IMR-90 (cell line): ENCODE measurements at regions not wholly inside any gene's neighbourhood (a gene's known extent, or its start where the extent isn't known, plus 50 kb on each side); places are given as distances from the start of the nearest gene placed in this dataset.

Experiments
- ATAC-seq: fragments of 200-7000 bp; cut with Tn5 transposase; 2 replicates; pipeline ENCODE4 v1.9.1; 2020; ENCODE audit warnings: low read depth, mild to moderate bottlenecking, moderate library complexity
- BruUV-seq: library from RNA; stranded (reverse); fragments of 400-500 nt; replicated peaks from 2 replicates; lab custom pipeline; 2021; lab: Mats Ljungman, UMichigan
- CTCF ChIA-PET: fragments of 300-600 bp; formaldehyde crosslinking; extraction: SDS; loops from one replicate; lab custom pipeline; 2021; ENCODE audit warnings: antibody characterized with exemption; lab: Yijun Ruan, JAX
- POLR2A ChIA-PET: fragments of 300-600 bp; sonication (Branson Sonifier 250); formaldehyde crosslinking; loops from one replicate; lab custom pipeline; 2022; ENCODE audit warnings: antibody characterized with exemption; ENCODE audit not compliant: unreplicated experiment; lab: Charles Lee
- DNase-seq: peaks from one replicate; pipeline ENCODE4 v3.0.0; 2013
- H2AFZ ChIP-seq: replicated peaks from 2 replicates; pipeline ENCODE3; 2013; ENCODE audit warnings: low read length, mild to moderate bottlenecking; ENCODE audit not compliant: poor library complexity
- H2AK5ac ChIP-seq: 2 replicates; pipeline ENCODE4 v1.6.1; 2013; ENCODE audit warnings: low read depth, low read length, inconsistent platforms
- H2AK9ac ChIP-seq: replicated peaks from 2 replicates; pipeline ENCODE3; 2013; ENCODE audit warnings: mild to moderate bottlenecking, low read depth, low read length, moderate library complexity; ENCODE audit not compliant: poor library complexity
- H2BK120ac ChIP-seq: 2 replicates; pipeline ENCODE4 v1.6.1; 2013; ENCODE audit warnings: low read depth, low read length, inconsistent platforms
- H2BK15ac ChIP-seq: 3 replicates; pipeline ENCODE4 v1.6.1; 2013; ENCODE audit warnings: low read depth, low read length, inconsistent platforms
- H2BK20ac ChIP-seq: 2 replicates; pipeline ENCODE4 v1.6.1; 2013; ENCODE audit warnings: low read depth, mild to moderate bottlenecking, inconsistent platforms, low read length, moderate library complexity
- H2BK5ac ChIP-seq: 2 replicates; pipeline ENCODE4 v1.6.1; 2013; ENCODE audit warnings: mild to moderate bottlenecking, low read depth, low read length, inconsistent platforms; ENCODE audit not compliant: poor library complexity, severe bottlenecking
- H3K14ac ChIP-seq: replicated peaks from 2 replicates; pipeline ENCODE4 v1.6.1; 2013; ENCODE audit warnings: low read depth, low read length, inconsistent platforms
- H3K18ac ChIP-seq: 2 replicates; pipeline ENCODE4 v1.6.1; 2013; ENCODE audit warnings: low read depth, low read length, control low read depth
- H3K23ac ChIP-seq: 2 replicates; pipeline ENCODE4 v1.6.1; 2013; ENCODE audit warnings: low read depth, low read length, inconsistent platforms
- H3K27ac ChIP-seq: 2 replicates; pipeline ENCODE4 v1.5.1; 2013; ENCODE audit warnings: mild to moderate bottlenecking, control low read depth, low read length; ENCODE audit not compliant: insufficient read depth
- H3K27me3 ChIP-seq: 2 replicates; pipeline ENCODE4 v1.6.1; 2013; ENCODE audit warnings: low read length; ENCODE audit not compliant: control insufficient read depth, insufficient read depth
- H3K36me3 ChIP-seq: 2 replicates; pipeline ENCODE4 v1.6.1; 2013; ENCODE audit warnings: low read length, mixed read lengths; ENCODE audit not compliant: control insufficient read depth, insufficient read depth
- H3K4ac ChIP-seq: 2 replicates; pipeline ENCODE4 v1.6.1; 2013; ENCODE audit warnings: low read depth, low read length, inconsistent platforms
- H3K4me1 ChIP-seq: 2 replicates; pipeline ENCODE4 v1.6.1; 2013; ENCODE audit warnings: low read length, mixed read lengths; ENCODE audit not compliant: control insufficient read depth, insufficient read depth
- H3K4me2 ChIP-seq: 2 replicates; pipeline ENCODE4 v1.6.1; 2013; ENCODE audit warnings: low read depth, mild to moderate bottlenecking, control low read depth, low read length, moderate library complexity
- H3K4me3 ChIP-seq: 2 replicates; pipeline ENCODE4 v1.5.1; 2013; ENCODE audit warnings: low read depth, mild to moderate bottlenecking, control low read depth, low read length, moderate library complexity; ENCODE audit not compliant: insufficient read depth
- H3K56ac ChIP-seq: 2 replicates; pipeline ENCODE4 v1.6.1; 2013; ENCODE audit warnings: low read length, inconsistent platforms; ENCODE audit not compliant: insufficient read depth; ENCODE audit errors: extremely low read depth
- H3K79me1 ChIP-seq, 2 experiments: 2 replicates each; pipeline ENCODE4 v1.6.1; 2013; ENCODE audit warnings: low read length in 2 of 2, inconsistent platforms in 1 of 2, low read depth in 1 of 2
- H3K9ac ChIP-seq: 2 replicates; pipeline ENCODE4 v1.6.1; 2013; ENCODE audit warnings: low read depth, low read length, control low read depth
- H3K9me1 ChIP-seq: 2 replicates; pipeline ENCODE4 v1.6.1; 2013; ENCODE audit warnings: low read length, inconsistent platforms; ENCODE audit not compliant: insufficient read depth
- H3K9me3 ChIP-seq: 2 replicates; pipeline ENCODE4 v1.6.1; 2013; ENCODE audit warnings: low read length; ENCODE audit not compliant: control insufficient read depth, insufficient read depth
- H4K20me1 ChIP-seq: 2 replicates; pipeline ENCODE4 v1.6.1; 2013; ENCODE audit warnings: low read length, inconsistent platforms; ENCODE audit not compliant: insufficient read depth
- H4K5ac ChIP-seq: 2 replicates; pipeline ENCODE4 v1.6.1; 2013; ENCODE audit warnings: mild to moderate bottlenecking, low read depth, low read length, control low read depth
- H4K8ac ChIP-seq, 2 experiments: 2 replicates each; pipeline ENCODE4 v1.6.1; 2013; ENCODE audit warnings: low read depth in 2 of 2, low read length in 2 of 2, control low read depth in 1 of 2, inconsistent platforms in 1 of 2
- H4K91ac ChIP-seq: 2 replicates; pipeline ENCODE4 v1.6.1; 2013; ENCODE audit warnings: low read depth, low read length, inconsistent platforms; ENCODE audit not compliant: insufficient read depth
- BHLHE40 ChIP-seq: fragments of 150-350 bp; IDR thresholded peaks from 2 replicates; pipeline ENCODE4 v1.6.1; 2016; ENCODE audit warnings: mild to moderate bottlenecking, low read depth, low read length
- CEBPB ChIP-seq: IDR thresholded peaks from 2 replicates; pipeline ENCODE4 v1.6.1; 2012; ENCODE audit warnings: low read depth, low read length, improper control_type of control experiment
- CHD1 ChIP-seq: IDR thresholded peaks from 2 replicates; pipeline ENCODE4 v1.6.1; 2012; ENCODE audit warnings: low read depth, low read length, improper control_type of control experiment
- FOS ChIP-seq: fragments of 150-350 bp; IDR thresholded peaks from 2 replicates; pipeline ENCODE4 v1.6.1; 2016; ENCODE audit warnings: low read depth, low read length
- MAFK ChIP-seq: IDR thresholded peaks from 2 replicates; pipeline ENCODE4 v1.6.1; 2012; ENCODE audit warnings: low read depth, low read length, improper control_type of control experiment
- NFE2L2 ChIP-seq: fragments of 150-350 bp; IDR thresholded peaks from 2 replicates; pipeline ENCODE4 v1.6.1; 2016; ENCODE audit warnings: low read depth, mild to moderate bottlenecking, low read length
- POLR2A ChIP-seq: IDR thresholded peaks from 2 replicates; pipeline ENCODE4 v1.6.1; 2012; ENCODE audit warnings: mild to moderate bottlenecking, low read depth, low read length
- RCOR1 ChIP-seq: IDR thresholded peaks from 2 replicates; pipeline ENCODE4 v1.6.1; 2012; ENCODE audit warnings: mild to moderate bottlenecking, low read length, improper control_type of control experiment; ENCODE audit not compliant: insufficient replicate concordance
- RFX5 ChIP-seq: IDR thresholded peaks from 2 replicates; pipeline ENCODE4 v1.8.0; 2012; ENCODE audit warnings: low read depth, mild to moderate bottlenecking, low read length, moderate library complexity
- SMC3 ChIP-seq: fragments of 150-350 bp; IDR thresholded peaks from 2 replicates; pipeline ENCODE4 v1.6.1; 2016; ENCODE audit warnings: low read depth, mild to moderate bottlenecking, antibody characterized with exemption, low read length, moderate library complexity
- WGBS, 2 experiments: methylation state at CpG; one replicate each; pipeline versions ENCODE4 v1.1.5 to v1.1.7; 2013; ENCODE audit warnings: missing lambda C conversion rate in 2 of 2; ENCODE audit not compliant: insufficient read length in 1 of 2; ENCODE audit errors: extremely low coverage in 2 of 2; 5-methylcytosine and 5-hydroxymethylcytosine counted together
- dilution Hi-C: fragments of 300-500 bp; cut with HindIII; formaldehyde crosslinking; loops from one replicate; pipeline ENCODE4 v1.14.3; 2018; ENCODE audit warnings: low sequenced_read_pairs; ENCODE audit not compliant: unreplicated experiment
- in situ Hi-C: fragments of 300-500 bp; cut with MboI; formaldehyde crosslinking; loops from 3 replicates; pipeline ENCODE4 v1.14.3; 2019; ENCODE audit warnings: low sequenced_read_pairs, inconsistent platforms, mixed read lengths
- intact Hi-C: fragments of 100-400 bp; cut with micrococcal nuclease; formaldehyde crosslinking; loops from 2 replicates; pipeline ENCODE4 v1.10.0; 2022
- TF ChIP-seq, protein P1 (sequence below): conservative IDR thresholded peaks from 2 replicates; pipeline ENCODE4 v1.5.1; 2012; ENCODE audit warnings: mild to moderate bottlenecking, low read depth, low read length, improper control_type of control experiment
- TF ChIP-seq, protein P2 (sequence below): fragments of 150-350 bp; IDR thresholded peaks from 2 replicates; pipeline ENCODE4 v1.6.1; 2017; ENCODE audit warnings: mild to moderate bottlenecking, antibody characterized with exemption, low read length, low read depth

DNA sequence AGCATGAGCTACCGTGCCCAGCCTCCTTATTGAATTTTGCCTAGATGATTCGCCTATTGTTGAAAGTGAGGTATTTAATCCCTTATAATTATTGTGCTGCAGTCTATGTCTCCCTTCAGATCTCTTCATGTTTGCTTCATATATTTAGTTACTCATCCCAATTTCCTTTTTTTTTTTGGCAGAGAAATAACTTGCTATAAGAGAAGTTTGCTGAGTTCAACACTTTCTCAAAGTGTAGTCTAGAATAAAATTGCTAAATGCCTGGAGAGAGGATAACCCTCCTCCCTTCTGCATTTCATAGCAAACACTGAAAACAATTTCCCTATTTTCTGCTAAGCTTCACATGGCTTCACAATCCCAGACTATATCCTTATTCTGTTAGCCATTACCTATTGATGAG is 136.6 kb upstream of the CD180 start:
- Histone ChIP-seq H3K4me2 (no peak overlapping the region), H2AK9ac (no peak overlapping the region), H3K23ac (no peak overlapping the region), H3K9ac (no peak overlapping the region), H3K9me3 (no peaks in the 10 kb centered on the region), H2BK15ac (no peak overlapping the region), H2BK20ac (no peak overlapping the region), H3K14ac (no peak overlapping the region), H3K36me3 (no peaks in the 10 kb centered on the region), H4K91ac (no peak overlapping the region), H3K4me3 (no peak overlapping the region), H3K18ac (no peak overlapping the region), H2AFZ (no peak overlapping the region), H4K8ac (no peak overlapping the region), H4K20me1 (no peaks in the 10 kb centered on the region), H3K27ac (no peak overlapping the region), H3K79me1 (no peaks in the 10 kb centered on the region), H3K4me1 (no peaks in the 10 kb centered on the region), H2BK5ac (no peak overlapping the region), H2BK120ac (no peak overlapping the region), H3K56ac (no peak overlapping the region), H3K4ac (no peak overlapping the region), H2AK5ac (no peak overlapping the region), H3K27me3 (no peaks in the 10 kb centered on the region), H3K9me1 (no peaks in the 10 kb centered on the region), H4K5ac (no peak overlapping the region)
- no CpG with 5 or more reads among the region's 2 CpGs for WGBS, 2 experiments
- no TSS peak for BruUV-seq
- CTCF ChIA-PET, result no interaction called here
- POLR2A ChIA-PET, result no interaction called here
- ATAC-seq, result no peak
- dilution Hi-C loops, result no loop called here
- TF ChIP-seq POLR2A (no peak), FOS (no peak), CEBPB (no peak), SMC3 (no peak), RCOR1 (no peak), BHLHE40 (no peak), CHD1 (no peak), MAFK (no peak), NFE2L2 (no peak), RFX5 (no peak)
- TF ChIP-seq, protein P1, sequence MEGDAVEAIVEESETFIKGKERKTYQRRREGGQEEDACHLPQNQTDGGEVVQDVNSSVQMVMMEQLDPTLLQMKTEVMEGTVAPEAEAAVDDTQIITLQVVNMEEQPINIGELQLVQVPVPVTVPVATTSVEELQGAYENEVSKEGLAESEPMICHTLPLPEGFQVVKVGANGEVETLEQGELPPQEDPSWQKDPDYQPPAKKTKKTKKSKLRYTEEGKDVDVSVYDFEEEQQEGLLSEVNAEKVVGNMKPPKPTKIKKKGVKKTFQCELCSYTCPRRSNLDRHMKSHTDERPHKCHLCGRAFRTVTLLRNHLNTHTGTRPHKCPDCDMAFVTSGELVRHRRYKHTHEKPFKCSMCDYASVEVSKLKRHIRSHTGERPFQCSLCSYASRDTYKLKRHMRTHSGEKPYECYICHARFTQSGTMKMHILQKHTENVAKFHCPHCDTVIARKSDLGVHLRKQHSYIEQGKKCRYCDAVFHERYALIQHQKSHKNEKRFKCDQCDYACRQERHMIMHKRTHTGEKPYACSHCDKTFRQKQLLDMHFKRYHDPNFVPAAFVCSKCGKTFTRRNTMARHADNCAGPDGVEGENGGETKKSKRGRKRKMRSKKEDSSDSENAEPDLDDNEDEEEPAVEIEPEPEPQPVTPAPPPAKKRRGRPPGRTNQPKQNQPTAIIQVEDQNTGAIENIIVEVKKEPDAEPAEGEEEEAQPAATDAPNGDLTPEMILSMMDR, result no peak
- TF ChIP-seq, protein P2, sequence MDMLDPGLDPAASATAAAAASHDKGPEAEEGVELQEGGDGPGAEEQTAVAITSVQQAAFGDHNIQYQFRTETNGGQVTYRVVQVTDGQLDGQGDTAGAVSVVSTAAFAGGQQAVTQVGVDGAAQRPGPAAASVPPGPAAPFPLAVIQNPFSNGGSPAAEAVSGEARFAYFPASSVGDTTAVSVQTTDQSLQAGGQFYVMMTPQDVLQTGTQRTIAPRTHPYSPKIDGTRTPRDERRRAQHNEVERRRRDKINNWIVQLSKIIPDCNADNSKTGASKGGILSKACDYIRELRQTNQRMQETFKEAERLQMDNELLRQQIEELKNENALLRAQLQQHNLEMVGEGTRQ, result no peak
- intact Hi-C loops, result no loop called here
- in situ Hi-C loops, result no loop called here
- no peak for DNase-seq
